Naive thymus-derived CD4-positive, alpha-beta T cell (primary cell): ENCODE measurements at regions not wholly inside any gene's neighbourhood (a gene's known extent, or its start where the extent isn't known, plus 50 kb on each side); places are given as distances from the start of the nearest gene placed in this dataset.

Source experiments
- ATAC-seq: fragments of 150-1000 bp; cut with Tn5 transposase; 2 replicates; pipeline ENCODE4 v1.10.0; 2021; ENCODE audit warnings: mild to moderate bottlenecking, moderate library complexity
- CTCF ChIA-PET: fragments of 350-600 bp; sonication (Branson Sonifier 250); formaldehyde crosslinking; loops from one replicate; lab custom pipeline; 2021; ENCODE audit warnings: antibody characterized with exemption; lab: Charles Lee
- POLR2A ChIA-PET: fragments of 350-600 bp; sonication (Branson Sonifier 250); formaldehyde crosslinking; loops from one replicate; lab custom pipeline; 2021; ENCODE audit warnings: antibody characterized with exemption, inconsistent platforms; lab: Charles Lee
- DNase-seq, 9 donors: peaks; one replicate each; pipeline versions ENCODE4 v3.0.0 to v3.0.0-alpha.2; 2020 to 2022; ENCODE audit warnings: mixed read lengths in 1 of 9
- H3K27ac ChIP-seq: one replicate; pipeline ENCODE4 v1.7.0; 2013; ENCODE audit warnings: mild to moderate bottlenecking, low read depth, low read length, moderate library complexity
- H3K27me3 ChIP-seq, 2 donors: one replicate each; pipeline ENCODE4 v1.7.0; 2013; ENCODE audit warnings: low read length in 2 of 2, mild to moderate bottlenecking in 2 of 2, moderate library complexity in 2 of 2; ENCODE audit not compliant: control insufficient read depth in 2 of 2, insufficient read depth in 2 of 2
- H3K36me3 ChIP-seq, 3 experiments: 1 replicate in 2 of 3; 2 replicates in 1 of 3; pipeline ENCODE4 v1.7.0; 2013; ENCODE audit warnings: low read length in 3 of 3, mild to moderate bottlenecking in 3 of 3, moderate library complexity in 1 of 3; ENCODE audit not compliant: insufficient read depth in 3 of 3, control insufficient read depth in 2 of 3
- H3K4me1 ChIP-seq, 2 donors: one replicate each; pipeline ENCODE4 v1.7.0; 2013; ENCODE audit warnings: low read length in 2 of 2, mild to moderate bottlenecking in 2 of 2, moderate library complexity in 1 of 2; ENCODE audit not compliant: control insufficient read depth in 2 of 2, insufficient read depth in 2 of 2
- H3K4me3 ChIP-seq: 2 replicates; pipeline ENCODE4 v1.7.0; 2013; ENCODE audit warnings: mild to moderate bottlenecking, low read length
- H3K9me3 ChIP-seq, 3 experiments: 1 replicate in 2 of 3; 2 replicates in 1 of 3; pipeline ENCODE4 v1.7.0; 2013; ENCODE audit warnings: low read length in 3 of 3; ENCODE audit not compliant: control insufficient read depth in 2 of 3
- H3K27ac Mint-ChIP-seq, 9 donors: one replicate each; pipeline ENCODE4 v1.8.0; 2020 to 2022; ENCODE audit warnings: mixed read lengths in 9 of 9, mild to moderate bottlenecking in 8 of 9, moderate library complexity in 5 of 9, inconsistent platforms in 2 of 9
- H3K27me3 Mint-ChIP-seq, 5 donors: one replicate each; pipeline ENCODE4 v1.8.0; 2021 to 2022; ENCODE audit warnings: mixed read lengths in 5 of 5, mild to moderate bottlenecking in 1 of 5
- H3K36me3 Mint-ChIP-seq, 5 donors: one replicate each; pipeline ENCODE4 v1.8.0; 2020 to 2022; ENCODE audit warnings: mixed read lengths in 5 of 5, mild to moderate bottlenecking in 3 of 5, inconsistent platforms in 1 of 5
- H3K4me1 Mint-ChIP-seq, 7 donors: one replicate each; pipeline ENCODE4 v1.8.0; 2020 to 2022; ENCODE audit warnings: mixed read lengths in 7 of 7, mild to moderate bottlenecking in 3 of 7, inconsistent platforms in 1 of 7
- H3K4me3 Mint-ChIP-seq, 10 donors: one replicate each; pipeline ENCODE4 v1.8.0; 2020 to 2022; ENCODE audit warnings: mild to moderate bottlenecking in 10 of 10, mixed read lengths in 10 of 10, moderate library complexity in 6 of 10, inconsistent platforms in 2 of 10
- H3K9me3 Mint-ChIP-seq, 11 donors: one replicate each; pipeline ENCODE4 v1.8.0; 2020 to 2022; ENCODE audit warnings: mixed read lengths in 11 of 11, mild to moderate bottlenecking in 4 of 11, inconsistent platforms in 1 of 11, moderate library complexity in 1 of 11
- intact Hi-C, 2 donors: fragments of 100-400 bp; cut with micrococcal nuclease; formaldehyde crosslinking; loops; one replicate each; pipeline ENCODE4 v1.15.1; 2023

DNA sequence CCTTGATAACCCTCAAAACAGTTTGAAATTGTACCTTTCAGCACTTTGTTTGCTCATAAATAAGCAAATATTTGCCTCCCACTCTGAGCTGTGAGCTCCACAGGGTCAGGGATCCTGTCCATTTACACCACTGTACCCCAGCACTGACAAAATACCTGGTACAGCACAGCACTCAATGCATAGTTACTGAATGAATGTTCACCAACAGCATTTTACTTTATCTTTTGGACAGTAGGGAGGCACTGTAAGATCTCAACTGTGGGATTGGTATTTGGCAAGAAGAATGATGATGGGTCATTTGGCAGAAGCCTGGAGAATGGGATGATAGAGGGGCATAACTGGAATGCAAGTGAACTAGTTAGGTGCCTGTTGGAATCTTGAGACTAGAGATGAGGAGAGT, 127.2 kb upstream of the ARGLU1 start:
- intact Hi-C loops: no loop called here
- no peaks in the 10 kb centered on the region for H3K4me1 ChIP-seq
- no peaks in the 10 kb centered on the region for H3K9me3 ChIP-seq
- CTCF ChIA-PET: no interaction called here
- no peaks in the 10 kb centered on the region for H3K4me1 Mint-ChIP-seq
- POLR2A ChIA-PET: no interaction called here
- H3K36me3 ChIP-seq: no peaks in the 10 kb centered on the region
- no peaks in the 10 kb centered on the region for H3K27me3 ChIP-seq
- no peaks in the 10 kb centered on the region for H3K36me3 Mint-ChIP-seq
- H3K27me3 Mint-ChIP-seq: no peaks in the 10 kb centered on the region
- H3K27ac ChIP-seq: no peak overlapping the region
- H3K9me3 Mint-ChIP-seq: no peaks in the 10 kb centered on the region
- DNase-seq (no peak), ATAC-seq (no peak)
- H3K4me3 Mint-ChIP-seq: no peak overlapping the region
- no peak overlapping the region for H3K27ac Mint-ChIP-seq
- H3K4me3 ChIP-seq: no peak overlapping the region

DNA sequence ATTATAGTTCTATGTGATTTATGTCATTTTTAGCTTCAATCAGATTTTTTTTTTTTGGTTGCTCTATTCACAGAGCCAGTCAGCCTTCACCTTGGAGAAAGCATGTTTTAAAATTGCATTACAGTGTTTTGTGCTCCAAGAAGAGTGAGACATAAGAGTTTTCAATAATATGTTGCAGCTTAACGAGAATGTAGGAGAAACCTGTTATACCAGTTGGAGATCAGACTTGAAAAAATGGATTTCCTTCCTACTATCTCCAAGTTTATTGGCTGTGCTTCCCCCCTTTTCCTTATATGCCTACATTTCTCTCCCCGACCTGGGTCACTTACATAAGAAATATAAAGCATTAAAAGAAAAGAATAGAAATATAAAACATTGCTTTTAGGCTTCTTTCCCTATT, 123.9 kb upstream of the ARGLU1 start:
- ChIA-PET POLR2A (no interaction called here), CTCF (no interaction called here)

DNA sequence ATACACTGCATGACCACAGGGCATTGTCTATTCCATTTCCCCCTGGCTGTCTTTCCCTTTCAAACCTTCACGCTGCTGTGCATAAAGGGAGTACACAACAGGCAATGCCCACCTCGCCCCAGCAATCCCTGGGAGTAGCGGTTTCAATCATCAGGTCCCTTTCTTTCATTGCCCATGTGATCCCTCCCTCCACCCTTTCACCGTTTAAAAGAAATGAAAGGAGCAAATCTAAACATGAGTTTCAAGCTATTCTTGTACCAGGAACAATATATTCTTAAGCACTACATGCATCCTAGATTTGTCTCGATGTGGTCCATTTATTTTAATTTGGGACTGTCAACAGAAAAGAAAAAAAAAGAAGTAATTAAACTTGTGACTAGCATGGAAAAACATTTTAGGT, 123.4 kb upstream of the ARGLU1 start:
- Mint-ChIP-seq H3K27ac (no peak overlapping the region), H3K4me3 (no peak overlapping the region), H3K36me3 (no peaks in the 10 kb centered on the region), H3K9me3 (no peaks in the 10 kb centered on the region), H3K27me3 (no peaks in the 10 kb centered on the region), H3K4me1 (no peaks in the 10 kb centered on the region)
- no peaks in the 10 kb centered on the region for H3K9me3 ChIP-seq
- POLR2A ChIA-PET: no interaction called here
- DNase-seq (no peak), ATAC-seq (no peak)
- no peaks in the 10 kb centered on the region for H3K36me3 ChIP-seq
- intact Hi-C loops: no loop called here
- H3K4me3 ChIP-seq: no peak overlapping the region
- H3K27me3 ChIP-seq: no peaks in the 10 kb centered on the region
- CTCF ChIA-PET: no interaction called here
- no peak overlapping the region for H3K27ac ChIP-seq
- no peaks in the 10 kb centered on the region for H3K4me1 ChIP-seq

More for the DNA sequence above, 123.9 kb upstream of the ARGLU1 start:
- intact Hi-C loops: no loop called here
- H3K9me3 Mint-ChIP-seq: no peaks in the 10 kb centered on the region
- Histone ChIP-seq H3K4me3 (no peak overlapping the region), H3K27me3 (no peaks in the 10 kb centered on the region), H3K36me3 (no peaks in the 10 kb centered on the region), H3K9me3 (no peaks in the 10 kb centered on the region), H3K4me1 (no peaks in the 10 kb centered on the region), H3K27ac (no peak overlapping the region)
- H3K27me3 Mint-ChIP-seq: no peaks in the 10 kb centered on the region
- DNase-seq (no peak), ATAC-seq (no peak)
- H3K36me3 Mint-ChIP-seq: no peaks in the 10 kb centered on the region
- no peak overlapping the region for H3K27ac Mint-ChIP-seq
- no peak overlapping the region for H3K4me3 Mint-ChIP-seq
- H3K4me1 Mint-ChIP-seq: no peaks in the 10 kb centered on the region

DNA sequence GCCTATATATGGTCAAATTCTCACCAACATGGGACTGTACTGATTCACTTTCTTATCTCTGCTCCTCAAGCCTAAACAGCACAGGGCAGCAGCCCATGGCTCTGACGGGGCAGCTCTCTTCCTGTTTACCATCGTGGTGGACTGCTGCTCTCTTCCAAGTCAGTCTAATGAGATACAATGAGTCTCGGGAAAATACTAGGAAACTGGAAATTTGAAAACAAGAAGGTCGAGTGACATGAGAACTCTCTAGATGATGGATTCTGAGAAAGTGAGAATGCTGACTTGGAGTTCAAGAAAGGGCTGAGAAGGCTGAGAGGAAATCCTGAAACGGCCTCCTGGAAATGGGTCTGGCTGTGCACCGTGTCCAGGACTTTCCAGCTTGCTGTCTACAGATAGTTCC, 122.8 kb upstream of the ARGLU1 start:
- Histone ChIP-seq H3K27ac (no peak overlapping the region), H3K9me3 (no peaks in the 10 kb centered on the region), H3K4me1 (no peaks in the 10 kb centered on the region), H3K27me3 (no peaks in the 10 kb centered on the region), H3K4me3 (no peak overlapping the region), H3K36me3 (no peaks in the 10 kb centered on the region)
- ChIA-PET CTCF (no interaction called here), POLR2A (no interaction called here)
- H3K27me3 Mint-ChIP-seq: no peaks in the 10 kb centered on the region
- H3K9me3 Mint-ChIP-seq: no peaks in the 10 kb centered on the region
- DNase-seq: no peak
- no peak overlapping the region for H3K4me3 Mint-ChIP-seq
- intact Hi-C loops: no loop called here
- H3K36me3 Mint-ChIP-seq: no peaks in the 10 kb centered on the region
- H3K4me1 Mint-ChIP-seq: no peaks in the 10 kb centered on the region
- no peak overlapping the region for H3K27ac Mint-ChIP-seq
- ATAC-seq: no peak

DNA sequence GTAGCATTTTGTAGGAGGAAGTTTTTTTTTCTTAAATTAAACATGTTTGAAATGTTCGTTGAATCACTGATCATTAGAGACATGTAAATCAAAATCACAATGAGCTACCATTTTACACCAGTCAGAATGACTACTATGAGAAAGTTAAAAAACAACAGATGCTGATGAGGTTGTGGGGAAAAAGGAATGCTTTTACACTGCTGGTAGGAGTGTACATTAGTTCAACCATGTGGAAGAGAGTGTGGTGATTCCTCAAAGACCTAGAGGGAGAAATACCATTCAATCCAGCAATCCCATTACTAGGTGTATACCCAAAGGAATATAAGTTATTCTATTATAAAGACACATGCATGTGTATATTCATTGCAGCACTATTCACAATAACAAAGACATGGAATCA, 122.0 kb upstream of the ARGLU1 start:
- intact Hi-C loops: no loop called here
- no peaks in the 10 kb centered on the region for H3K4me1 Mint-ChIP-seq
- CTCF ChIA-PET: no interaction called here

DNA sequence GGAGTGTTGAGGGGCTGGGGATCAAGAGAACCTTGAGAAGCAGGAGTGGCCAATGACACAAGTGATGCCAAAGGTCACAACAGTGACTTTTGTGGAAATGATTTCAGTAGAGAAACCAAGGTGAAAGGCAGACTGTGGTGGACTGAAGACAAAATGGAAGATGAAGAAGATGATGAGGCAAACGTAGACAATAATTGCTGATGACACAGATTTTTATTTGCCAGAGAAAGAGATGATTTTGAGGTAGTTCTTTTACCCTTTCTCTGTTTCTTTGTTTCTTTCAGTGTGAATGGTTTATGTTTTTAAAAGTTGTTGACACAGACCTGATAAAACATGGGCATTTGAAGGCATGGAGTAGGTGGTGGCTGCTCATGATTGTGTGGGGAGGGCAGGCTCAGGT, 121.0 kb upstream of the ARGLU1 start:
- no peaks in the 10 kb centered on the region for H3K9me3 Mint-ChIP-seq

More for the DNA sequence above, 122.0 kb upstream of the ARGLU1 start:
- Histone ChIP-seq H3K4me1 (no peaks in the 10 kb centered on the region), H3K27me3 (no peaks in the 10 kb centered on the region), H3K9me3 (no peaks in the 10 kb centered on the region), H3K4me3 (no peak overlapping the region), H3K36me3 (no peaks in the 10 kb centered on the region), H3K27ac (no peak overlapping the region)
- no peak overlapping the region for H3K4me3 Mint-ChIP-seq
- POLR2A ChIA-PET: no interaction called here
- no peaks in the 10 kb centered on the region for H3K27me3 Mint-ChIP-seq
- H3K9me3 Mint-ChIP-seq: no peaks in the 10 kb centered on the region
- DNase-seq (no peak), ATAC-seq (no peak)
- no peak overlapping the region for H3K27ac Mint-ChIP-seq
- H3K36me3 Mint-ChIP-seq: no peaks in the 10 kb centered on the region

DNA sequence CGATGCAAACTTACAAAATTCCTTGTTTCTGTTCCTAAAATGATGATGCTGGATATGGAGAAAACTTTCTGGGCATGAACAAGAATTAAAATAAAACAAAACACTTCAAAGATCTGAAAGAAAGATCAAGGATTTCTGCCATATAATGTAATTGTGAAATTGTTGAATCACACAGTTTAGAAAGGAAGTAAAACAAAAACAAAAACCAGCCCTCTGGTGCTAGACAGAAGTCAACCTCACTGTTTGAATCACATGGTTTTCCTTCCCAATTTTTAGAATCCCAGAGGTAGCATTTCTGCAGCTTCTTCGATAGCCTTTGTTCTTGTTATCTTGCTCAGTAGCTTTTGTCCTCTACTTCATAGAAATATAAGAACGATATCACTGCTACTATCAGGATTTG, 118.2 kb upstream of the ARGLU1 start:
- Histone ChIP-seq H3K4me3 (no peak overlapping the region), H3K36me3 (no peaks in the 10 kb centered on the region), H3K27ac (no peak overlapping the region), H3K27me3 (no peaks in the 10 kb centered on the region), H3K9me3 (no peaks in the 10 kb centered on the region), H3K4me1 (no peaks in the 10 kb centered on the region)
- H3K9me3 Mint-ChIP-seq: peaks cover 0 to 3% (median 0%) of the 10 kb centered on the region in 11 donors
- CTCF ChIA-PET: interaction anchor here (0.9 kb wide), 1 partner anchor 66 kb away, joined by 3 read pairs; no protein-coding TSS in a partner anchor
- no peak overlapping the region for H3K4me3 Mint-ChIP-seq
- H3K36me3 Mint-ChIP-seq: no peaks in the 10 kb centered on the region
- intact Hi-C loops: no loop called here
- peaks cover 0 to 10% (median 0%) of the 10 kb centered on the region in 5 donors for H3K27me3 Mint-ChIP-seq
- DNase-seq: no peak
- H3K4me1 Mint-ChIP-seq: no peaks in the 10 kb centered on the region
- POLR2A ChIA-PET: no interaction called here
- no peak for ATAC-seq
- no peak overlapping the region for H3K27ac Mint-ChIP-seq

More for the DNA sequence above, 121.0 kb upstream of the ARGLU1 start:
- no peaks in the 10 kb centered on the region for H3K27me3 Mint-ChIP-seq
- H3K4me1 Mint-ChIP-seq: no peaks in the 10 kb centered on the region
- ChIA-PET POLR2A (no interaction called here), CTCF (no interaction called here)
- ATAC-seq (no peak), DNase-seq (no peak)
- H3K4me3 Mint-ChIP-seq: no peak overlapping the region
- intact Hi-C loops: no loop called here
- no peak overlapping the region for H3K27ac ChIP-seq
- no peak overlapping the region for H3K4me3 ChIP-seq
- H3K27ac Mint-ChIP-seq: no peak overlapping the region
- H3K36me3 ChIP-seq: no peaks in the 10 kb centered on the region
- no peaks in the 10 kb centered on the region for H3K36me3 Mint-ChIP-seq
- H3K4me1 ChIP-seq: no peaks in the 10 kb centered on the region
- H3K27me3 ChIP-seq: no peaks in the 10 kb centered on the region
- H3K9me3 ChIP-seq: no peaks in the 10 kb centered on the region
